CD4-positive, alpha-beta T cell treated with Interleukin-6 for 4 hours (primary cell): ENCODE measurements at regions not wholly inside any gene's neighbourhood (a gene's known extent, or its start where the extent isn't known, plus 50 kb on each side); places are given as distances from the start of the nearest gene placed in this dataset.
"Not testable (repeated sequence)": the region's sequence is repeated elsewhere in the genome, so short reads cannot be mapped to it uniquely, and the experiment has no call there.

Source experiments
- DNase-seq: peaks from one replicate; pipeline ENCODE4 v3.0.0-alpha.2; 2020; ENCODE audit warnings: mixed read lengths

GRCh38 chr1:29682919-29683295 is 446.6 kb downstream of the PTPRU start:
- DNase-seq: no peak

DNA sequence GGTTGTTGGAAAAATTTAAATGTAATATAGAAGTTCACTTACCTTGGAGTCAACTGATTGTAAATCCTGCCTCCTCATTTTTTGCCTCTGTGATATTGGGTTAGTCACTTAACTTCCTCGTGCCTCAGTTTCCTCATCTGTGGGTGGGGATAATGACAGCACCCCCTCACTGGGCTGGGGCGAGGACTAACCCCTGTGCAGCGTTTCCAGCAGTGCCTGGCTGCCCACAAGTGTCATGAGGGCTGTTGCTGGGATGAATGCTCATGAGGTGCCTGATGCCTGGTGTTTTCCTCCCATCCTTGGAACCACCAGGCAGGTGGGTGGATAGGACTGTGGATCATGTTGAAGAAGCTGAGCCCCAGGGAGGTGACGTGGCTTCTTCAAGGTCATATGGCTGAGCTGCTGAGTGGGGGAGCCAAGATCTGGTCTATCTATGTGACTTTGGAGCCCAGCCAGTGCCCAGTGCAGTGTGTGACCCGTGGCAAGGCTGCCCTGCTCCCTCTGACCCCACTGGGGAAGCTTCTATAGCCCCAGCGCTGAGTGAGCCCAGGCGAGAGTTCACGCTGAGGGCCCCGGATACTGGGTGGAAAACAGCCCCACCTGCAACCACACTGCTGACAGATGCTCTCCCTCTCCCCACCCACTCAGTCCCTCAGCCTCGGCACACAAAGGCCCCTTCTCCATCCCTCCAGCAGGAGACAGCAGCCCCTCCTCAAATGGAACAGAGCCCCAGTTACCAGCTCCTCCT is 446.0 kb downstream of the PTPRU start:
- DNase-seq: no peak

GRCh38 chr1:29681416-29681815 is 445.1 kb downstream of the PTPRU start:
- DNase-seq: not testable (repeated sequence)

GRCh38 chr1:29679828-29680558 is 443.7 kb downstream of the PTPRU start:
- DNase-seq: no peak

DNA sequence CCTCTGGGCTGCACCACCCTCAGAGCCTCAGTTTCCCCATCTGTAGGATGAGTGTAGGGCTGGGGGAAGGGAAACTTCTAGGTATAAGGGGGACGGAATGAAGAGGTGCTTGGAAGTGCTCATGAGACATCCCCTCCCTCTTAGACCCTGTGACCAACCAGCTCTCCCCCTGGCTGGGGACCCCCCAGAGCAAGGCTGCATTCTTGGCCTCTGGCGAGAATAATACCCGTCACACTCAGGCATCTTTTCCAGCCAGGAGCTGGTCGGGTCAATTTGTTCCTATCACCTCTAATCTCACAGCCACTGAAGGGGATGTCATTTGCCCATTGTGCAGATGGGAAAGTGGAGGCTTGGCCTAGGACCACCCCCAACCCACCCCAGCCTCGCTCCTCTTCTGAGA is 443.0 kb downstream of the PTPRU start:
- DNase-seq: no peak

DNA sequence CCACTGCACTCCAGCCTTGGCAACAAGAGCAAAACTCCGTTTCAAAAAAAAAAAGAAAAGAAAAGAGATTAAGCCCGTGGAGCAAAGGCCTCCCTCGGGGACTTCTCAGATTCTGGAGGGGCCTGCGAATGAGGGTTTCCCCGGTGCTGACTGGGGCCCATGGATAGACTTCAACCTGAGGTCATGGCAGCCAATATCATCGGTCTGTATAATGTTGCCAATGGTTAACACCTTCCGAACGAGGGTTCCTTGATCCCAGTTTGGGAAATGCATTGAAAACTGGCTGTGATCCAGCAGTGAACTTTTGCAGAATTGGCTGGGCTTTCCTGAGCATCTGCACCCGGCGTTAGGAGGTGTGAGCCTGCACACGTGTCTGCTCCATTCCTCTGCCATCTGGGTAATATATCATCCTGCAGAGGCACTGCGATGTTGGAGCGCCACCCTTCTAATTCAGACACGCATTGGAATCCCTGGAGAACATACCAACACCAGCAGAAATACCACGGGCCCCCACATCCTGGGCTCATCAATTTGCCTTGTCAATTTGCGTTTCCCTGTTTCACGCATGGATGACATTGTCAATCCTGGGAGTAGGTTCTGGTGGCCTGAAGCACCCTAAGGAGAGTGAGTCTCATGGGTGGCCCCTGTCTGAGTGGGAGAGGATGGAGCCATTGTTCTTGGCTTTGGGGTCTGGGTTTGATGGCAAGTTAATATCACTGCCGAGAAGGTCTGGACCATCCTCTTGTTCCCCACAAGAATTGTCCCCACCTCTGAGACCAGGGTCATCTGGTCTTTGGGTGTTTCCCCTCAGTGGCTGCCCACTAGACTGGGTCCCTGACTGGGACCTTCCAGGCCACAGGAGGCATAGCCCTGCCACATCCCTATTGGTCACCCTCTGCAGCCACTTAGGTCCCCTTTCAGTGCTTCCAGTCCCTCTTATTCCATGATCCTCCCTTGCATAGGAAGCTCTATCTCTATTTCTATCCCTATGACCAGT is 441.0 kb downstream of the PTPRU start:
- no peak for DNase-seq

GRCh38 chr1:29676496-29676895 is 440.2 kb downstream of the PTPRU start:
- DNase-seq: no peak

DNA sequence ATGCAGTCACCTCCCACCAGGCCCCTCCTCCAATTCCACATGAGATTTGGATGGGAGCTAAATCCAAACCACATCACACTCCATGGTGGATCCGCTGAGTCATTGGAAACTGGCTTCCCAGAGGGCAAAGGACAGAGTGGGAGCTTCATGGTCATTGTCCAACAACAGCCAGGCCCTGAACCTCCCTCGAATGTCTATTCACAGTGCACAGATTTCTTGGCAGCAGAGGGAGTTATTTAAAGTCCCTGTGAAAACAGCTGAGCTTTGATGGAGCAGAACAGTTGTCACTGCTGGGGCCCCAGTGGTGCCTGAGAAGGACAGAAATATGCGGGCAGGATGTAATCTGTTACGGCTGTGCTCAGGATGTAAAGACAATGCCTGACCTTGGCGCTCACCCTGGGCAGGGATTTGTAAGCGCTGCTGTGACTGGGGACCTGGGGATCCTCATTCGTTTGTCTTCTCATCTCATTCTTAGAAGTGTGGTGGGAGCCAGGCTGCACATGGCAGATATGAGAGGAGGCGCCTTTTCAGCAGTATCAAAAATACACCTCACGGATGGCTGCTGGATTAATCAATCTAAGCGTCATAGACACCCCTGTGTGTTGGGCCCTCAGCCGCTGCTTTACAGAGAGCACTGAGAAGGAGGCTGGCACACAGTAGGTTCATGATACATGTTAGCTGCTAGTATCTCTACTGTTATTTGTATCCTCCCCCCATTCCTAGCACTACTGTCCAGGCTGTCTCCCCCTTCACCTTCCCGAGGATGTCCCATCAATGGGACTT is 439.4 kb downstream of the PTPRU start:
- no peak for DNase-seq

DNA sequence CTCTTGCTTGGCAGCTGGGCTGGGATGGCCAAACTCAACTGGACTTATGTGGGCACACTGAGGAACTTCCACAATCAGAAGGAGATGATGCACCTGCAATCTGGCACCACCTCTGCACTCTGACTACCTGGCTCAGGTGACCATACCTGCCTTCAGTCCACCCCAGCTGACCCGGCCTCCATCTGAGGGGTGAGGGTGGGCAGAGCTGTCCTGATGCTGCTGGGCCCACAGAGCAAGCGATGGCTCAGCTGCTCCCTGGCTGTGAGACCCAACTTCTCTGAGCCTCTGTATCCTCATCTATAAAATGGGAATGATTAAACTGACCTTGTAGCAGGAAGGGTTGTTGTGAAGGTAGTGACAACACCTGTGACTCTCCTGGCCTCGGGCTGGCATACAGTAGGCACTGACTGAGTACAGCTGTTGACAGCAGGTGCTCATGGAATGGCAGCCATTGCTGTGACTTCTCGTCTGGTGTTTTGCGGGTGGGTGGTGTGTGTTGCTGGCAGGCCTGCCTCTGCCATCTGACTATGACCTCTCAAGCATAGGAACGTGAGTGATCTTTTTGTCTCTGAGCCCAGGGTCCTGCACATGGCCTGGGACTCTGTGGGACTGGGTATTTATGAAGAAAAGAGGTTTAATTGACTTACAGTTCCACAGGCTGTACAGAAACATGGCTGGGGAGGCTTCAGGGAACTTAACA is 438.5 kb downstream of the PTPRU start:
- DNase-seq: no peak

- DNase-seq: no peak
These were observed 437.6 kb downstream of the PTPRU start for GRCh38 chr1:29673669-29674626.

GRCh38 chr1:29673228-29673500 is 436.8 kb downstream of the PTPRU start:
- no peak for DNase-seq

- no peak for DNase-seq
These were observed 436.3 kb downstream of the PTPRU start for GRCh38 chr1:29672416-29673227.

- no peak for DNase-seq
These were observed 435.4 kb downstream of the PTPRU start for GRCh38 chr1:29671446-29672356.

GRCh38 chr1:29670752-29671151 is 434.4 kb downstream of the PTPRU start:
- DNase-seq: no peak

DNA sequence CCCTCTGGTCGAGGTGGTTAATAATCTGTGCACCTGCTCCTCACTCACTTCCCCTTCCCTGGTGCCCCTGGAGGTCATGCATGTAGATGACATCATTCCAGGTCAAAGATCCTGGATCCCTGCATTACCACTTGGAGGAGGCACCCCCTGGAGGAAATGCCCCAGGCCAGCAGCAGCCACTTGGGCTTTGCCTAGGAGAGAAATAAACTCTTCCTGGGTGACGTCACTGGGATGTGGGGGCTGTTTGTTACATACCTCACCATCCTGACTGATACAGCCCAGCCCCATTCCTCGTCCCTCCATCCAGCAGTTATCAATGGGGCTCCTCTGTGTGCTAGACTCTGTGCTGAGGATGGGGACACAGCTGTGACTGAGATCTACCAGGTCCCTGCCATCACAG is 433.6 kb downstream of the PTPRU start:
- DNase-seq: no peak

DNA sequence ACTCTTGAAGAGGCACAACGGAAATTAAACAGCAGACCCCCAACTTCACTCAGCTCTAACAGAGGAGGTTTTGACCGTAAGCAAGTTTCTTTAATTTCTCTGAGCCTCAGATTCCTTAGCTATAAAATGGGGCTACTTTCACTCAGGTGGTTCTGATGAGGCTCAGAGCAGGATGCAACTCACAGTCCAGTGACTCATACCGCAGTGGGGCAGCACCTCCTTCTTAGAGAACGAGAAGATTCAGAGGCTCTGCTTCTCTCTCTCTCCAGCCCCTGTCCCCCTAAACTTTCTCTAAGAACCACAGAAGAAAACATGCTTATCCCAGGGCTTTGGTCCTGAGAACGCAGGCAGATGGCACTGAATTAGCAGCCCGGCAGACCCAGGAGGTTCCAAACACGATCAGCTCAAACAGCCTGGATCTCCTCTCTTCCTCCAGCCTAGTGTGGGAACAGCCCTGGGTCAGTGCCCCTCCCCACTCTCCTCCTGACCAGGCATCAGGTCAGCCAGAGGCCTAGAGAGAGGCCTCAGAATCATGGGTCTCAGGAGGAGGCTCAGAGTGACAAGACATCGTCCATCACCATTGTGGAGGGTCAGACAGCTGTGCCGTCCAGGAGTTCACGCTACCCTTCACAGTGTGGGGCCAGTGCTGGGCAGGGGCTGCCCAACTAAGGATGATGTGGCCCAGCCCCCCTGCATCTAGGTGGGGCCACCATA is 433.0 kb downstream of the PTPRU start:
- no peak for DNase-seq

- no peak for DNase-seq
These were observed 432.3 kb downstream of the PTPRU start for GRCh38 chr1:29668551-29669157.

GRCh38 chr1:29667951-29668350 is 431.6 kb downstream of the PTPRU start:
- DNase-seq: no peak
